PC-9 (cell line): ENCODE measurements at regions not wholly inside any gene's neighbourhood (a gene's known extent, or its start where the extent isn't known, plus 50 kb on each side); places are given as distances from the start of the nearest gene placed in this dataset.
A peak's percentile ranks its signal among the peaks of the same experiment; 100 is the strongest.

Source experiments
- BruUV-seq: library from RNA; stranded (reverse); fragments of 400-500 nt; replicated peaks from 2 replicates; lab custom pipeline; 2021; lab: Mats Ljungman, UMichigan
- CTCF ChIA-PET: fragments of 300-600 bp; sonication (Branson Sonifier 250); formaldehyde crosslinking; loops from one replicate; lab custom pipeline; 2022; ENCODE audit warnings: antibody characterized with exemption; lab: Charles Lee
- POLR2A ChIA-PET: fragments of 300-600 bp; sonication (Branson Sonifier 250); formaldehyde crosslinking; loops from one replicate; lab custom pipeline; 2022; ENCODE audit warnings: antibody characterized with exemption; ENCODE audit not compliant: unreplicated experiment; lab: Charles Lee
- DNase-seq, 2 experiments: peaks; one replicate each; pipeline versions ENCODE4 v3.0.0 to v3.0.0-alpha.2; 2015 to 2022; ENCODE audit warnings: mixed read lengths in 1 of 2
- H2AFZ ChIP-seq: fragments of 200-600 bp; sonication (generic); 2 replicates; pipeline ENCODE4 v1.8.1; 2017; ENCODE audit warnings: antibody characterized with exemption
- H3F3A ChIP-seq: fragments of 200-600 bp; sonication (generic); 2 replicates; pipeline ENCODE4 v1.8.1; 2017; ENCODE audit warnings: antibody characterized with exemption, mild to moderate bottlenecking, low read depth; ENCODE audit not compliant: insufficient read depth
- H3K27ac ChIP-seq: fragments of 200-600 bp; sonication (generic); 2 replicates; pipeline ENCODE4 v1.6.1; 2016; ENCODE audit warnings: mixed run types
- H3K27me3 ChIP-seq: fragments of 200-600 bp; sonication (generic); 2 replicates; pipeline ENCODE4 v1.6.1; 2016; ENCODE audit warnings: low read depth, mixed run types; ENCODE audit not compliant: insufficient read depth
- H3K36me3 ChIP-seq: fragments of 200-600 bp; sonication (generic); 2 replicates; pipeline ENCODE4 v1.6.1; 2016; ENCODE audit warnings: low read depth, mixed run types
- H3K4me1 ChIP-seq: fragments of 200-600 bp; sonication (generic); replicated peaks from 2 replicates; pipeline ENCODE4 v1.6.1; 2016; ENCODE audit warnings: mixed run types; ENCODE audit not compliant: insufficient read depth
- H3K4me2 ChIP-seq: fragments of 200-600 bp; sonication (generic); 2 replicates; pipeline ENCODE4 v1.6.1; 2017; ENCODE audit warnings: mixed run types
- H3K4me3 ChIP-seq: fragments of 200-600 bp; sonication (generic); 2 replicates; pipeline ENCODE4 v1.6.1; 2016; ENCODE audit warnings: mixed run types
- H3K79me2 ChIP-seq: fragments of 200-600 bp; sonication (generic); 2 replicates; pipeline ENCODE4 v1.6.1; 2017; ENCODE audit warnings: low read depth, mixed run types
- H3K9me2 ChIP-seq: fragments of 200-600 bp; sonication (generic); 2 replicates; pipeline ENCODE4 v1.8.1; 2017; ENCODE audit warnings: mild to moderate bottlenecking; ENCODE audit not compliant: insufficient read depth
- H3K9me3 ChIP-seq: fragments of 200-600 bp; sonication (generic); 2 replicates; pipeline ENCODE4 v1.8.1; 2016; ENCODE audit warnings: low read depth; ENCODE audit not compliant: insufficient read depth
- H4K20me1 ChIP-seq: fragments of 200-600 bp; sonication (generic); 2 replicates; pipeline ENCODE4 v1.8.1; 2017; ENCODE audit not compliant: insufficient read depth
- EZH2 ChIP-seq: fragments of 200-600 bp; sonication (generic); IDR thresholded peaks from 2 replicates; pipeline ENCODE4 v1.8.0; 2017; ENCODE audit warnings: antibody characterized with exemption, low read depth
- intact Hi-C: fragments of 100-400 bp; cut with micrococcal nuclease; formaldehyde crosslinking; loops from one replicate; pipeline ENCODE4 v1.10.0; 2022; ENCODE audit not compliant: unreplicated experiment
- TF ChIP-seq, protein P1 (sequence below): fragments of 200-600 bp; sonication (generic); conservative IDR thresholded peaks from 2 replicates; pipeline ENCODE4 v1.6.1; 2017; ENCODE audit warnings: mixed run types, antibody characterized with exemption, mild to moderate bottlenecking, moderate library complexity

- CTCF ChIA-PET = no interaction called here
- Histone ChIP-seq H3K27me3 (no peaks in the 10 kb centered on the region), H3F3A (peaks cover 17% of the 10 kb centered on the region), H3K27ac (0 out of 2 replicates have a peak overlapping the region, but pooled peaks have one; percentile 9), H3K9me2 (no peaks in the 10 kb centered on the region), H2AFZ (no peak overlapping the region), H3K4me3 (no peak overlapping the region), H3K4me2 (peak overlapping the region; percentile 50), H3K79me2 (no peaks in the 10 kb centered on the region), H3K4me1 (peaks cover 30% of the 10 kb centered on the region), H3K9me3 (no peaks in the 10 kb centered on the region), H3K36me3 (no peaks in the 10 kb centered on the region), H4K20me1 (no peaks in the 10 kb centered on the region)
- POLR2A ChIA-PET = no interaction called here
- no TSS peak for BruUV-seq
- no peak for TF ChIP-seq EZH2
- TF ChIP-seq, protein P1, sequence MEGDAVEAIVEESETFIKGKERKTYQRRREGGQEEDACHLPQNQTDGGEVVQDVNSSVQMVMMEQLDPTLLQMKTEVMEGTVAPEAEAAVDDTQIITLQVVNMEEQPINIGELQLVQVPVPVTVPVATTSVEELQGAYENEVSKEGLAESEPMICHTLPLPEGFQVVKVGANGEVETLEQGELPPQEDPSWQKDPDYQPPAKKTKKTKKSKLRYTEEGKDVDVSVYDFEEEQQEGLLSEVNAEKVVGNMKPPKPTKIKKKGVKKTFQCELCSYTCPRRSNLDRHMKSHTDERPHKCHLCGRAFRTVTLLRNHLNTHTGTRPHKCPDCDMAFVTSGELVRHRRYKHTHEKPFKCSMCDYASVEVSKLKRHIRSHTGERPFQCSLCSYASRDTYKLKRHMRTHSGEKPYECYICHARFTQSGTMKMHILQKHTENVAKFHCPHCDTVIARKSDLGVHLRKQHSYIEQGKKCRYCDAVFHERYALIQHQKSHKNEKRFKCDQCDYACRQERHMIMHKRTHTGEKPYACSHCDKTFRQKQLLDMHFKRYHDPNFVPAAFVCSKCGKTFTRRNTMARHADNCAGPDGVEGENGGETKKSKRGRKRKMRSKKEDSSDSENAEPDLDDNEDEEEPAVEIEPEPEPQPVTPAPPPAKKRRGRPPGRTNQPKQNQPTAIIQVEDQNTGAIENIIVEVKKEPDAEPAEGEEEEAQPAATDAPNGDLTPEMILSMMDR = no peak
- peak in 1 of 2 experiments; percentile 38 for DNase-seq
- intact Hi-C loops = loop anchor here (2.0 kb wide), 1 partner anchor 193 kb away; no protein-coding TSS in a partner anchor
Measured at GRCh38 chr2:45218297-45218696, 209.0 kb upstream of the SIX2 start.

GRCh38 chr2:45216118-45216517 is 206.9 kb upstream of the SIX2 start:
- Histone ChIP-seq H4K20me1 (no peaks in the 10 kb centered on the region), H3K27me3 (no peaks in the 10 kb centered on the region), H3K9me2 (no peaks in the 10 kb centered on the region), H3F3A (peaks cover 17% of the 10 kb centered on the region), H3K4me1 (peaks cover 33% of the 10 kb centered on the region), H3K36me3 (no peaks in the 10 kb centered on the region), H3K4me2 (no peak overlapping the region), H3K4me3 (no peak overlapping the region), H3K27ac (no peak overlapping the region), H3K9me3 (no peaks in the 10 kb centered on the region), H3K79me2 (no peaks in the 10 kb centered on the region), H2AFZ (no peak overlapping the region)
- ChIA-PET CTCF (no interaction called here), POLR2A (no interaction called here)
- intact Hi-C loops = no loop called here
- DNase-seq = peak in 1 of 2 experiments; percentile 30
- TF ChIP-seq, protein P1 = no peak
- TF ChIP-seq EZH2 = no peak
- no TSS peak for BruUV-seq

- Histone ChIP-seq H3K9me2 (no peaks in the 10 kb centered on the region), H3K27ac (no peak overlapping the region), H3K4me3 (no peak overlapping the region), H3K79me2 (no peaks in the 10 kb centered on the region), H3K4me1 (peaks cover 31% of the 10 kb centered on the region), H3K4me2 (no peak overlapping the region), H3K27me3 (no peaks in the 10 kb centered on the region), H3K36me3 (no peaks in the 10 kb centered on the region), H2AFZ (no peak overlapping the region), H3K9me3 (no peaks in the 10 kb centered on the region), H3F3A (peaks cover 15% of the 10 kb centered on the region), H4K20me1 (no peaks in the 10 kb centered on the region)
- intact Hi-C loops = no loop called here
- POLR2A ChIA-PET = no interaction called here
- no peak for DNase-seq
- CTCF ChIA-PET = no interaction called here
- BruUV-seq = no TSS peak
- no peak for TF ChIP-seq EZH2
- TF ChIP-seq, protein P1 = no peak
Measured at GRCh38 chr2:45214550-45214949, 205.3 kb upstream of the SIX2 start.
